HG03521 (cell line): ENCODE measurements at regions not wholly inside any gene's neighbourhood (a gene's known extent, or its start where the extent isn't known, plus 50 kb on each side); places are given as distances from the start of the nearest gene placed in this dataset.
"Not testable (repeated sequence)": the region's sequence is repeated elsewhere in the genome, so short reads cannot be mapped to it uniquely, and the experiment has no call there.

Experiments
- ATAC-seq: cut with Tn5 transposase; IDR thresholded peaks from one replicate; pipeline ENCODE4 v1.9.1; 2021; ENCODE audit warnings: mild to moderate bottlenecking, moderate library complexity; ENCODE audit not compliant: unreplicated experiment

DNA sequence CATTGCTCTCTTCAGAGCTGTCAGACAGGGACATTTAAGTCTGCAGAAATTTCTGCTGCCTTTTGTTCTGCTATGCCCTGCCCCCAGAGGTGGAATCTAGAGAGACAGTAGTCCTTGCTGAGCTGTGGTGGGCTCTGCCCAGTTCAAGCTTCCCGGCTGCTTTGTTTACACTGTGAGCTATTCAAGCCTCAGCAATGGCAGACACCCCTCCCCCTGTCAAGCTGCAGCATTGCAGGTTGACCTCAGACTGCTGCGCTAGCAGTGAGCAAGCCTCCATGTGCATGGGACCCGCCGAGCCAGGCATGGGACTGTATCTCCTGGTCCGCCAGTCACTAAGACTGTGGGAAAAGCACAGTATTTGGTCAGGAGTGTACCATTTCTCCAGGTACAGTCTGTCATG lies 53.6 kb upstream of the MAPK10 start:
- ATAC-seq = not testable (repeated sequence)

DNA sequence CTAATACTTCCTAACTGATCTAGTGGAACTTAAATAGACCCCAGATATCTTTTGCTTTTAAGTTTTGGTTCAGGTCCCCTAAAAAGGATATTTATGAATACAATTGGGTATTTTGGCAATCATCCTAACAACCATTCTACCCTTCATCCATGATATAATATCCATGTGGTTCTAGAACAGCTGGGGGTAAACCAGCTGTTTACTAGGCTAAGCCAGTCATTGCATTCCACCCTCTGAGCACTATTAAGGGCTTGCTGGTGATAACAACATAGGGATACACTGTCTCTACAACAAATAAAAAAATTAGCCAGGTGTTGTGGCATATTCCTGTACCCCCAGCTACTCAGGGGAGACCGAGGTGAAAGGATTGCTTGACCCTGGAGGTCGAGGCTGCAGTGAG lies 54.8 kb upstream of the MAPK10 start:
- no peak for ATAC-seq

- ATAC-seq = no peak
These were observed 56.2 kb upstream of the MAPK10 start for GRCh38 chr4:86416081-86416480.

DNA sequence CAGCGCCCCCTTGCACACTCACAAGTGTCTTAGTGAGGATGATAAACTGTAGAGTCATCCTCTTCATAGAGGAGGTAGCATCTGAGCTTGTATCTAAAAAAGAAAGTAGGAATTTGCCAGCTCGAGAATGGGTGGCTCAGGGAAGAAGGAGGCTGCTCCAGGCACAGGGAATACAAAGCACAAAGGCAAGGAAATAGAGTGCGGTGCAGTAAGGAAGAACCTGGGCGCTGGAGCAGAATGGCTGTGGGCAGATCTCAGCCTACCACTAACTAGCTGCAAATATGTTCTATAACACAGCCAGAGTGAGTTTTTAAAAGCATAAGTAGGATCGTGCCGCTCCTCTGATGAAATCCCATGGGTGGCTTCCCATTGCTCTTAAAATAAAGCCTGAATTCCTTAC lies 61.6 kb upstream of the MAPK10 start:
- ATAC-seq = no peak

- ATAC-seq = no peak
These were observed 71.8 kb upstream of the MAPK10 start for GRCh38 chr4:86431543-86432116.

- ATAC-seq = no peak
These were observed 72.8 kb upstream of the MAPK10 start for GRCh38 chr4:86432559-86433134.

GRCh38 chr4:86439293-86439692 lies 79.4 kb upstream of the MAPK10 start:
- no peak for ATAC-seq

DNA sequence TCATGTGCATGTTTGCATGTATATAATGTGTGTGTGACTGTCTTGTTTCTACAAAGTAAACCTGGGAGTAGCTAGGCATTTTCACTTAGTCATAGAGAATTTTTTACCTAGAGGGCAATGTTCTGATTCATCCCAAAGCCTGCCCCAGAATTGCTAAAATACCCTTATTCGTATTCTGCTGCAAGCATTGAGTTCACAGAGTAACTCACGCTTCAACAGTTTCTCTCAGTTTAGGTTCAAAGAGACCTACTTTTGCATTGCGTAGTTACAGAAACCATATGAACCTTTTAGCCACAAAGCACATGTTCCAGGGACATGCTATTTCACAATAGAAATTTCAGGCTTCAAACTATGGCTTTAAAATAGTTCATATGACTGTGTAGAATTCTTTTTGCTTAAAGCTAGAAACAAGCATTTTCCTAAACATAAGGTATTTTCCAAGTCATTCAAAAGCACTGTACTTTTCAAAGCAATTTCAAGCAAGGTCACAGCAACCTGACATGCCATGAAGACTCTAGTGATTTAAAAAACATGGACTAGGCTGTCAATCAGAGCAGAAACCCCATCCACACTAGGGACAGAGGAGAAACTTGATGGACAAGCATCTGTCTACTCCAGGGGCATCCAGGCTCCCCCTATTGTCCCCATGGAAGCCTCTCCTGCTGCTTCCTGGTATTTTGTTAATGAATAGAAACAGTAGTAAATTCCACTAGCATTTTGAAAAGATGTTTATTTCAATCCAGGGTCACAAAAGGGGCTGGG lies 81.5 kb upstream of the MAPK10 start:
- no peak for ATAC-seq

GRCh38 chr4:86442881-86443280 lies 83.0 kb upstream of the MAPK10 start:
- ATAC-seq = no peak

GRCh38 chr4:86443495-86443894 lies 83.6 kb upstream of the MAPK10 start:
- no peak for ATAC-seq

- ATAC-seq = no peak
These were observed 87.1 kb upstream of the MAPK10 start for GRCh38 chr4:86446996-86447395.

- ATAC-seq = no peak
These were observed 89.0 kb upstream of the MAPK10 start for GRCh38 chr4:86448871-86449270.

DNA sequence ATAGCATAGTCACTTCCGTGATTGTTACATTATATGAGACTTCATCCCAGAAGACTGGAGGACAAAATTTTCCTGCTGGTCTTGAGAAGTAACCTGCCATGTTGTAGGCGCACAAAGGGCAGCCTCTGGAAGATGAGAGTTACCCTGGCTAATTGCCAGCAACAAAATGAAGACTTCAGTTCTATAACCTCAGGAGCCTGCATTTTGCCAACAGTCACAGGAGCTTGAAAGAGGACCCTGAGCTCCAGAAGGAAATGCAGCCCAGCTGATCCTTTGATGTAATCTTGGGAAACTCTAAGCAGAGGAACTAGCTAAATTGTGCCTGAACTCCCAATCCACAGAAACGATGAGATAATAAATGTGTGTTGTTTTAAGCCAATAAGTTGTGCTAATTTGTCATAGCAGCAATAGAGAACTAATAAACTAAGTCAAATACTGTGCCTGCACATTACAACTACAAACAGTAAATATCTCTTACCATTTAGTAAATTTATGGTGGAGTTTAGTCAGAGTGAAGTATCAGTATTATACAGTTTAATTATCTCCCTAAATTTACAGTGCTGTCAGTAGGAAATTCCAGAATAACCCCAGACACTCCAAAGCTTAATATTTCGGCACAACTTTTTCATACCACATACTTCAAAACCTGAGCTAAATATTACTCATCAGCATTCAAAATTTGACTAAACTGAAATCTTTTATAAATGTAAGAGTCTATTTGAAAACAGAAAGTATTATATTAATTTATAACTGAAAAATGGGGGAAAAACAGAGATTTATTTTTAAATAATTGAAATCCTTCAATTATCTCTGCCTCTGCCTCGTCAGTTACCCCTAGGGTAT lies 90.1 kb upstream of the MAPK10 start:
- no peak for ATAC-seq

DNA sequence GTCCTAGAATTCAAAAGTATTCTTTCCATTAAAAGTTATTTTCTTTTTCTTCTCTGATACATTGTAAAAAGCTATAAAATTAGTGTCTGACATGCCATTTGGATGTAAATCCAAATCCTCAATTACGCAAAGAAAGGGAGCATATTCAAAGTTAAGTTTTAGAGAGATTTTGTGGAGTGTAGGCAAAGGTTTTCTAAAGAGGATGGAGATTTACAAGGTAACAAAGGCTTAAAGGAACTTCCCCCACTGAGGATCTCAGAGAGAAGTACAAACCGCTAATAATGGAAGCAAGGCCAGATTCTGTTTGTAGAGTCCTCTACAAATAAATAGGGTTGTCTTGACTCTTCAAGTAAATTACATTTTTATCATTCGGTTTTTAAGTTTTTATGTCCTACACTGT lies 91.0 kb upstream of the MAPK10 start:
- ATAC-seq = no peak

GRCh38 chr4:86451560-86452330 lies 91.9 kb upstream of the MAPK10 start:
- no peak for ATAC-seq

DNA sequence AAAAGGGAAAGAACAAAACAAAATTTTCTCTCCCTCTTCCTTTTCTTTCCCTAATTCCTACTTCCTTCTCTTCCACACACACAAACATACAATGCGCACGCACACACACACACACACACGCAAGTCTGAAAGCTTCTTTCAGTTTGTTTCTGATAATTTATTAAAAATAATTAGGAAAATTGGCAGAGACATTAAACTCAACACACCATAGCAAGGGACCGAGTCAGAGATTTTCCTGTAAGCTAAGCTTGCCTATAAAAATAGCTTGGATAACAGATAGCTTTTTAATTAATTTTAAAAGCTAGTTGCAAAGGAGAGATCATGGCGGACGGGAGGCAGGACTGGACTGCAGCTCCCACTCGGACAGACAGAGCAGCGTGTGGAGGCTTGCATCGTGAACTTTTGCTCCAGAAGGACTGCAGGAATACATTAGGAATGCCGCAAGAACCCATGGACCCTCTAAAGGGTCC lies 92.6 kb upstream of the MAPK10 start:
- no peak for ATAC-seq

DNA sequence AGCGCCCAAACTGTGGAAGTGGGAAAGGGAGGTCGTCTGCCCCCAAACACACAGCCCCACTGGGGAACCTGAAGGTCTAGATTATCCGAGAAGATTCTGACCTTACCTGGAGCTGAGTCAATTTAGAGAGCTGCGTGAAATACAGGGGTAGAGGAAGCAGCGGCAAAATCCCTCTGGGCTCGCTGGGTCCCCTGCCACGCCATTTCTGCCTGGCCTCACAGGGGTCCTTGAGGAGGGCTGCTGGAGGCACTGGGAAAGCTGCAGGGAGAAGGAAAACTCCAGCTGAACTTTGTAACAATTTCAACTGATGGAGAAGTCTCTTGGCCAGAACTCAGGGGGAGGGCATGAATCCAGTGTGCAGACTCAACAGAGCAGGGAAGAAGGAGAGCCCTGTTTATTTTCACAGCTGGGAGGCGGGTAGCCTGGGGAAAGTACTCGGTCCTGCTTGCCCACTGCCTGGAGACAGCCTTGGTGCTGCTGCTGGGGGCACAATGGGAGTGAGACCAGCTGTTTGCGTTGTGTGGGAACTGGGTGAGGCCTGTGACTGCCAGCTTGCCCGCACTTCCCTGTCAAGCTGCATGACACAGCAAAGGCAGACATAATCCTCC lies 93.2 kb upstream of the MAPK10 start:
- no peak for ATAC-seq

DNA sequence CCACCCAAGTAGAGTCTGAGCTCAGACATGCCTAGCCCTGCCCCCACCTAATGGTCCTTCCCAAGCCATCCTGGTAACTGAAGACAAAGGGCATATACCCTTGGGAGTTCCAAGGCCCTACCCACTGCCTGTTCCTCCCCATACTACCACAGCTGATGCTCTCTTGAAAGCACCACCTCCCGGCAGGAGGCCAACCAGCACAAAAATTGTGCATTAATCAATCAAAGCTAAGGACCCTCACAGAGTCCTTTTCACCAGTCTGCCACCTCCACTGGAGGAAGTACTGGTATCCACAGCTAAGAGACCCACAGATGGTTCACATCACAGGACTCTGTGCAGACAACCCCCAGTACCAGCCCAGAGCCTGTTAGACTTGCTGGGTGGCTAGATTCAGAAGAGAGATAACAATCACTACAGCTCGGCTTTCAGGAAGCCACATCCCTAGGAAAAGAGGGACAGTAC lies 93.8 kb upstream of the MAPK10 start:
- ATAC-seq = not testable (repeated sequence)

DNA sequence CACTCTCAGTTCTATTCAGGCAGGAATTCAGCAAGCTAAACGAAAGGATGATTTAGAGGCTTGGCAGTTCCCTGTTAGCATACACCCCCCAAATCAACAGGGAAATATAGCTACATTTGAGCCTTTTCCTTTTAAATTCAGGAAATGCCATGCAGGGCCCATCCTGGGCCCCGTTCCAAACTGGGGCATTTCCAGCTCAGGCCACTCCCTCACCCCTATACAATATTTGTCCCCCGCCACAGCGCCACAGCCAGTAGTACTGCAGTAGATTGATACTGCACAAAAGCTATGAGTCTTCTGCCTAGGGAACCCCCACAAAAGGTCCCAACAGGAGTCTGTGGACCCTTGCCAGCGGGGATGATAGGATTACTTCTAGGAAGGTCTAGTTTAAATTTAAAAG lies 102.0 kb upstream of the MAPK10 start:
- ATAC-seq = no peak

- ATAC-seq = no peak
These were observed 112.6 kb upstream of the MAPK10 start for GRCh38 chr4:86472377-86473019.
